ENCODE measurements at regions not wholly inside any gene's neighbourhood (a gene's known extent, or its start where the extent isn't known, plus 50 kb on each side); places are given as distances from the start of the nearest gene placed in this dataset.
"Not testable (repeated sequence)": the region's sequence is repeated elsewhere in the genome, so short reads cannot be mapped to it uniquely, and the experiment has no call there.

DNA sequence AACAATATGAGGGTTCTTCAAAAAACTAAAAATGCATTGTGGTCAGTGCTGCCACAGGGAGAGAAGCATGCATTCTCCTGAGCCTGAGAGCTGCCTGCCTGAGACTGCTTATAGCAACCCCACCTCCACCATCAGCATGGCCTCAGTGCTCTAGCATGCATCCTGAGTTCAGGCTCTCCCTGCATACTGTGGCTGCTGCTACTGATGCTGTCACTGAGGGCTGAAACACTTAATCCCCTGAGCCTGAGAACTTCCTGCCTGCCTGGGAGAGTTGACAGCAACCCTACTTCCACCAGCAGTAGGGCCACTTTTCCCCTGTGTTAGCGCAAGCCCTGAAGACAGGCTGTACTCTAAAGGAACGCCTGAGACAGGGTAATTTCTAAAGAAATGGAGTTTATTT, 206.0 kb downstream of the FBXO4 start:
- H3K27ac Mint-ChIP-seq = no peak overlapping the region
- H3K9me3 Mint-ChIP-seq = peaks cover 10% of the 10 kb centered on the region
- no peaks in the 10 kb centered on the region for H3K36me3 Mint-ChIP-seq (ENCODE audit: low read depth)
- no peak overlapping the region for H3K4me3 Mint-ChIP-seq
- H3K4me1 Mint-ChIP-seq (ENCODE audit: low read depth) = no peaks in the 10 kb centered on the region
- H3K27me3 Mint-ChIP-seq = no peaks in the 10 kb centered on the region

DNA sequence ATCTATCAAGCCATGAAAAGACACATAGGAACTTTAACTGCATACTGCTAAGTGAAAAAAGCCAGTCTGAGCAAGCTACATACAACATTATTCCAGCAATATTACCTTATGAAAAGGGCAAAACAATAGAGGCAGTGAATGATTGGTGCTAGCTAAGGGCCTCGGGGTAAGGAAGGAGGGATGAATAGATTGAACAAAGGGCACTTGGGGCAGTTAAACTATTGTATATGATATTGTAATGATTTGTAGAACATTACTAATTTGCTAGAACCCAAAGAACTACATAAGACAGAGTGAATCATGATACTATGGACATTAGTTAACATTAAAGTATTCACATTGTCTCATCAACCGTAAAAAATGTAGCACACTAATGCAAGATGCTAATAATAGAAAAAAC, 218.3 kb downstream of the FBXO4 start:
- H3K36me3 Mint-ChIP-seq (ENCODE audit: low read depth) = peaks cover 3% of the 10 kb centered on the region
- no peaks in the 10 kb centered on the region for H3K27me3 Mint-ChIP-seq
- no peaks in the 10 kb centered on the region for H3K4me1 Mint-ChIP-seq (ENCODE audit: low read depth)
- H3K9me3 Mint-ChIP-seq = peaks cover 13% of the 10 kb centered on the region
- no peak overlapping the region for H3K4me3 Mint-ChIP-seq
- no peak overlapping the region for H3K27ac Mint-ChIP-seq

DNA sequence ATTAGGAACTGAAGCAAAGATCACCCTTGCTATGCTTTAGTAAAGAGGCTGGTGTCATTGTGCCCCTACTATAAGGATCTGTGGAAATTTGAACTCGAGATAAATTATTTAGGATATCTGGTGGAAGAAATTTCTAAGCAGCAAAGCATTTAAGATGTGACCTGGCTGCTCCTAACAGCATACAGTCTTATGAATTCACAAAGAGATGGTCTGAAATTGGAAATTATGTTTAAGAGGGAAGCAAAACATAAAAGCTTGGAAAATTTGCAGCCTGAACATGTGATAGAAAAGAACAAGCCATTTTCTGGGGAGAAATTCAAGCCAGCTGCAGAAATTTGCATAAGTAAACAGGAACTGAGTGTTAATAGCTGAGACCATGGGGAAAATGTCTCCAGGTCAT, 223.7 kb downstream of the FBXO4 start:
- H3K9me3 Mint-ChIP-seq = peaks cover 24% of the 10 kb centered on the region
- peaks cover 5% of the 10 kb centered on the region for H3K36me3 Mint-ChIP-seq (ENCODE audit: low read depth)
- no peak overlapping the region for H3K27ac Mint-ChIP-seq
- no peak overlapping the region for H3K4me3 Mint-ChIP-seq
- H3K4me1 Mint-ChIP-seq (ENCODE audit: low read depth) = no peaks in the 10 kb centered on the region
- no peaks in the 10 kb centered on the region for H3K27me3 Mint-ChIP-seq

DNA sequence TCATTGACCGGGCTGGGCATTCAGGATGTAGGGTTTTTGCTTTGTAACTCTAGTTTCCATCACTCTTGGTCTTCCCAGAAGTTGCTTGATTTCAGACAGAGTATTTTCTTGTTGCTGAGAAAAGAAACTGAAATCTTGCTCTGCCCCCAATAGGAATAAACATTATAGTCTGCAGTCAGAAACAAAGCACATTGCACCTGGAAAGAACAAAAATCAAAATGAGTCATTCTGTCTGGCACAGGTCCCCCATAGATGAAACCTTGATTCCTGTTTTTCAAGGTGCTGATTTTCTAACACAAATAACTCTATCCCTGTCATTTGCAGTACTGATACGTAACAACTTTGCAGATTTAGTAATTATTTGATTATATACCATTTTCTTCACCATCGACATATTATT, 232.1 kb downstream of the FBXO4 start:
- no peaks in the 10 kb centered on the region for H3K9me3 Mint-ChIP-seq
- H3K27me3 Mint-ChIP-seq = no peaks in the 10 kb centered on the region
- no peaks in the 10 kb centered on the region for H3K4me1 Mint-ChIP-seq (ENCODE audit: low read depth)
- no peaks in the 10 kb centered on the region for H3K36me3 Mint-ChIP-seq (ENCODE audit: low read depth)
- no peak overlapping the region for H3K4me3 Mint-ChIP-seq
- no peak overlapping the region for H3K27ac Mint-ChIP-seq

DNA sequence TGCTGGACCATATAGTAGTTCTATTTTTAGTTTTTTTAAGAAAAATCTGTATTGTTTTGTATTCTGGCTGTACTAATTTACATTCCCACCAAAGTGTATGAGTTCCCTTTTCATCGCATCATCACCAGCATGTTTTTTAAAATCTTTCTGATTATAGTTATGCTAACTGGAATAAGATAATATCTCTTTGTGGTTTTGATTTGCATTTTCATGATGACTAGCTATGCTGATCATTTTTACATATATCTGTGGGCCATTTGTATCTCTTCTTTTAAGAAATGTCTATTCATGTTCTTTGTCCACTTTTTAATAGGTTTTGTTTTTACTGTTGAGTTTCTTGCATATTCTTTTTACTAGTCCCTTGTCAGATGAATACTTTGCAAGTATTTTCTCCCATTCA, 238.0 kb downstream of the FBXO4 start:
- no peaks in the 10 kb centered on the region for H3K27me3 Mint-ChIP-seq
- H3K36me3 Mint-ChIP-seq (ENCODE audit: low read depth) = no peaks in the 10 kb centered on the region
- H3K27ac Mint-ChIP-seq = no peak overlapping the region
- no peak overlapping the region for H3K4me3 Mint-ChIP-seq
- H3K9me3 Mint-ChIP-seq = no peaks in the 10 kb centered on the region
- no peaks in the 10 kb centered on the region for H3K4me1 Mint-ChIP-seq (ENCODE audit: low read depth)

DNA sequence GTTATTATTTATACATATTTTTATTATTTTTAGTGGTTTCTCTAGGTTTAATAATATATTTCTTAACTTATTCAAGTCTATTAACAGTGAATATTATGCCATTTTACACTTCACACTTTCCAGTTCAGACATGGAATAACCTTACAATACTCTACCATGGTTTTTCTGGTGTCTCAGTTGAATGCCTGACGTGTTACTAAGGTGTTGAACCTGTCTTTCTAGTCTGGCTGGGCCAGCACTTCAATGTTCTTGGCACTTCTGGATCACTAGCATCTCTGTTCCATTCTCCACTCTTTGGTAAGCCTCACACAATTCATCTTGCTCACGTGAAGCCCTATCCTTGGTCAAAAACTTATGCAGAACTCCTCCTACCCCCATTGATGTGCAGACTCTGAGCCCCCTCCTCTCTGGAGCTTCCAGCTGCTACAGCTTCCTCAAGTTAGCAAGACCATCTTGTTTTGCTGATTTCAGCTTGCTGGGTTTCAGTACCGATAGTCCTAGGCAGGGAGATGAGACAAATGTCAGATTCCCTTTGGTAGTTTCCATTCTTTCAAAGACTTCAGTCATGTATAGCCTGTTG, 243.1 kb downstream of the FBXO4 start:
- no peak overlapping the region for H3K27ac Mint-ChIP-seq
- no peaks in the 10 kb centered on the region for H3K27me3 Mint-ChIP-seq
- no peaks in the 10 kb centered on the region for H3K4me1 Mint-ChIP-seq (ENCODE audit: low read depth)
- no peaks in the 10 kb centered on the region for H3K9me3 Mint-ChIP-seq
- H3K36me3 Mint-ChIP-seq (ENCODE audit: low read depth) = no peaks in the 10 kb centered on the region
- H3K4me3 Mint-ChIP-seq = no peak overlapping the region

DNA sequence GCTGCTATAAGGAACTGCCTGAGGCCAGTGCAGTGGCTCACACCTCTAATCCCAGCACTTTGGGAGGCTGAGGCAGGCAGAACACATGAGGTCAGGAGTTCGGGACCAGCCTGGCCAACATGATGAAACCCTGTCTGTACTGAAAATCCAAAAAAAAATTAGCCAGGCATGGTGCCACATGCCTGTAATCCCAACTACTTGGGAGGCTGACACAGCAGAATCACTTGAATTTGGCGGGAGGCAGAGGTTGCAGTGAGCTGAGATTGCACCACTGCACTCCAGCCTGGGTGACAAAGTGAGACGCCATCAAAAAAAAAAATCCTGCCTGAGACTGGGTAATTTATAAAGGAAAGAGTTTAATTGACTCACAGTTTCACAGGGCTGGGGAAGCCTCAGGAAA, 247.1 kb upstream of the GHR start:
- H3K36me3 Mint-ChIP-seq (ENCODE audit: low read depth); H3K4me3 Mint-ChIP-seq; H3K4me1 Mint-ChIP-seq (ENCODE audit: low read depth); H3K27me3 Mint-ChIP-seq; H3K27ac Mint-ChIP-seq: not testable (repeated sequence)
- H3K9me3 Mint-ChIP-seq = peaks cover 15% of the 10 kb centered on the region

DNA sequence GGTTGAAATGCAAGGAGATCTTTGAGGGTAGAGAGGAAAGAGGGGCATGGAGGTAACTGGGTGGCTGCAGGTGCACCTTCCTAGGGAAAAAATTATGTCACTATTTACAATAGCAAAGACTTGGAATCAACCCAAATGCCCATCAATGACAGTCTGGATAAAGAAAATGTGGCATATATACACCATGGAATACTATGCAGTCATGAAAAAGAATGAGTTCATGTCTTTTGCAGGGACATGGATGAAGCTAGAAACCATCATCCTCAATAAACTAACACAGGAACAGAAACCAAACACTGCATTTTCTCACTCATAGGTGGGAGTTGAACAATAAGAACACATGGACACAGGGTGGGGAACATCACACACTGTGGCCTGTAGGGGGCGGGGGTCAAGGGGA, 243.4 kb upstream of the GHR start:
- not testable (repeated sequence) for H3K27me3 Mint-ChIP-seq; H3K4me3 Mint-ChIP-seq; H3K36me3 Mint-ChIP-seq (ENCODE audit: low read depth); H3K27ac Mint-ChIP-seq; H3K4me1 Mint-ChIP-seq (ENCODE audit: low read depth)
- peaks cover 11% of the 10 kb centered on the region for H3K9me3 Mint-ChIP-seq

DNA sequence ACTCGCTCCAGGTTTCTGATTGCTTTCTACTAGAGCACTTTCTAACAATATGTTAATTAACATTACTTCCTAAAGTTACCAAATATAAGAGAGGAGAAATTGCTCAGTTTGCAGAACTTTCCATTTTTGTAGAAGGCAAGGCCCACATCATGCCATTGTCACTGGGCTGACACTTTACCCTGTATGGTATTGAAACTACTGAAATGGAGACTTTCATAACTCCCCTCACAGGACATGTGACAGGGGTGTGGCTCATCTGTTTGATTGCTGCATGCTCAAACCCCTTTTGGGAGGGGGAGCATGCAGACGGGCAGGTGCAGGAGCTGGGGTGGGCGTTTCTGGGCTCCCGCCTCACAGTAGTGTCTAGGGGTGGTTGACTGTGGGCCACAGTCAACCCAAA, 206.3 kb upstream of the GHR start:
- H3K9me3 Mint-ChIP-seq = peaks cover 6% of the 10 kb centered on the region
- H3K36me3 Mint-ChIP-seq (ENCODE audit: low read depth) = no peaks in the 10 kb centered on the region
- H3K4me1 Mint-ChIP-seq (ENCODE audit: low read depth) = no peaks in the 10 kb centered on the region
- no peaks in the 10 kb centered on the region for H3K27me3 Mint-ChIP-seq
- H3K4me3 Mint-ChIP-seq = no peak overlapping the region
- no peak overlapping the region for H3K27ac Mint-ChIP-seq

DNA sequence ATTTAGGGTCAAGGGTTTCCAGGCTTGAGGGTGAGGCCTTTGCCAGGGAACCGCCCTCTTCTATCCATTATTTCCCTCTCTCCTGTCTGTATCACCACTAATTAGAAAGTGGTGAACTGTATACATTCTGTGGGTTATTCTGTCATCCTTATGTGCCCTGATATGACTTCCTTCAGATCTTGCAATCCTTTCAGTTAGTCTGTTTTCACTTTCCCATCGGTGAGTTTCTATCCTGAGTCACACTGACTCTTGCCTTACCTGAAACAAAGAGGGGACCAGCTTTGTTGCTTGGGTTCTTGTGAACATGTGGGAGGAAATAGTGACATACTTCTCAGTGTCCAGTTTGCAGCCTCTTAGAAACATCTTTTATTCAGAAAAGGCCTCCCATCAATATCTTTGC, 205.4 kb upstream of the GHR start:
- H3K36me3 Mint-ChIP-seq (ENCODE audit: low read depth) = no peaks in the 10 kb centered on the region
- H3K4me1 Mint-ChIP-seq (ENCODE audit: low read depth) = no peaks in the 10 kb centered on the region
- no peaks in the 10 kb centered on the region for H3K27me3 Mint-ChIP-seq
- H3K9me3 Mint-ChIP-seq = peaks cover 6% of the 10 kb centered on the region
- H3K27ac Mint-ChIP-seq = no peak overlapping the region
- no peak overlapping the region for H3K4me3 Mint-ChIP-seq

DNA sequence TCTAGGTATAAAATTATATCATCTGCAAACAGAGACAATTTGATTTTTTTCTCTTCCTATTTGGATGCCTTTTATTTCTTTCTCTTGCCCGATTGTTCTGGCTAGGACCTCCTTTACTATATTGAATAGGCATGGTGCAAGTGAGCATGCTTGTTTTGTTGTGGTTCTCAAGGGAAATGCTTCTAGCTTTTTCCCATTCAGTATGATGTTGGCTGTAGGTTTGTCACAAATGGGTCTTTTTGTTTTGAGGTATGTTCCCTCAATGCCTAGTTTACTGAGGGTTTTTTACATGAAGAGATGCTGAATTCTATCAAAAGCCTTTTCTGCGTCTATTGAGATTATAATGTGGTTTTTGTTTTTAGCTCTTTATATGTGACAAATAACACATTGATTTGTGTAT, 198.2 kb upstream of the GHR start:
- H3K27ac Mint-ChIP-seq = no peak overlapping the region
- no peak overlapping the region for H3K4me3 Mint-ChIP-seq
- no peaks in the 10 kb centered on the region for H3K36me3 Mint-ChIP-seq (ENCODE audit: low read depth)
- no peaks in the 10 kb centered on the region for H3K9me3 Mint-ChIP-seq
- H3K27me3 Mint-ChIP-seq = no peaks in the 10 kb centered on the region
- no peaks in the 10 kb centered on the region for H3K4me1 Mint-ChIP-seq (ENCODE audit: low read depth)

DNA sequence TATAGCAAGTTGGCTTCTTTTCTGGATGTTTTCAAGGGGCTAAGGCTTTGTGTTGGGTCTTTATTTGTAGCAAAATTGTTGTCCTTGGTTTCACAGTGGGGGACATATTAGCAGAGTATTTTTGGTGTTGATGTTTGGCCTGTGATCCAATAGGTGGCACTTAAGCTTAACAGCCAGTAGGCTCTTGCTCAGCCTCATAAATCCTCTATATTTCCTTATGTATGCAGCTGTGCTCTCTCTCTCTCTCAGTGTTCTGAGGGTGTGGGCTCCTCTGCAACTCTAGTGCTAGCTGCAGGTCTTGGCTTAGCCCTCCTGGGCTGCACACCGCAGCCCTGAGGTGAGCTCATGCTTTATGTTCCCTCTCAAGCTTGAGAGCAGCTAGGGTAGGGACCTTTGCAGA, 195.0 kb upstream of the GHR start:
- Mint-ChIP-seq H3K4me1 (ENCODE audit: low read depth) (no peaks in the 10 kb centered on the region), H3K4me3 (no peak overlapping the region), H3K9me3 (no peaks in the 10 kb centered on the region), H3K36me3 (ENCODE audit: low read depth) (no peaks in the 10 kb centered on the region), H3K27ac (no peak overlapping the region), H3K27me3 (no peaks in the 10 kb centered on the region)

DNA sequence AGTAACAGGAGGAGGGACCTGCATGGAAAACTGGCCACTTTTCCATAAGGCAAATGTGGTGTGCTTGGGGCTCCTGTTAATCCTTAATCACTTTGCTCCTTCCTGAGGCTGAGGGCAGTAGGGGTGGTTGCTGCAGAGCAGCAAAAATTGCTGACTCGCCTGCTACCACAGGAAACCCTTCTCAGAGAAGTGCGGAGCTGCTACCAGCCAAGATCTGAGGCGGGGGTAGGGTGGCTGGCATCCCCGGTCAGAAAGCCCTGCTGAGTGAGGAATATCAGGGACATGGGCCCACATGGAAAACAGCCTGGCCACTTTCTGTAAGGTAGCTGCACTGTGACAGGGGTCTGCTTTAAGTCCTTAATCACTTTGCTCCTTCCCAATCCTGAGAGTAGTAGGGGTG, 192.4 kb upstream of the GHR start:
- H3K36me3 Mint-ChIP-seq (ENCODE audit: low read depth) = no peaks in the 10 kb centered on the region
- H3K27ac Mint-ChIP-seq = no peak overlapping the region
- no peaks in the 10 kb centered on the region for H3K9me3 Mint-ChIP-seq
- H3K4me1 Mint-ChIP-seq (ENCODE audit: low read depth) = no peaks in the 10 kb centered on the region
- H3K27me3 Mint-ChIP-seq = no peaks in the 10 kb centered on the region
- H3K4me3 Mint-ChIP-seq = no peak overlapping the region

DNA sequence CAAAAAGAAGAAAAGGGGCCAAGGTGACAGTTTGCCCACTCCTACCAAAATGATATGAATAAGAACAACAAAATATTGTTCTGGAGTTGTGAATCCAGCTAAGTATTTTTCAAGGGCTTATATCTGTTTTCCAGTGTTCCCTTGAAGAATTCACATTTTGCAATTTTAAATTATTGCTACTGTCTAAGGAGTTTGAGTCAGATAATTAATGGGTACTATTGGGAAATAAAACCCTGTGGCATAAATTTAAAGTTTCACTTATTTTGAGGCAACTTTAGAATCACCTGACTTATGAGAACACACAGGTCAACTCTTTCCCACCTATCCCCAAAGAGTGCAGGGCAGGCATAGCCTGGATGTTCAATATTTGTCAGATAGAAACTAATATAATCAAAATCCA, 188.0 kb upstream of the GHR start:
- Mint-ChIP-seq H3K9me3 (no peaks in the 10 kb centered on the region), H3K27ac (no peak overlapping the region), H3K4me1 (ENCODE audit: low read depth) (no peaks in the 10 kb centered on the region), H3K36me3 (ENCODE audit: low read depth) (no peaks in the 10 kb centered on the region), H3K27me3 (no peaks in the 10 kb centered on the region), H3K4me3 (no peak overlapping the region)

DNA sequence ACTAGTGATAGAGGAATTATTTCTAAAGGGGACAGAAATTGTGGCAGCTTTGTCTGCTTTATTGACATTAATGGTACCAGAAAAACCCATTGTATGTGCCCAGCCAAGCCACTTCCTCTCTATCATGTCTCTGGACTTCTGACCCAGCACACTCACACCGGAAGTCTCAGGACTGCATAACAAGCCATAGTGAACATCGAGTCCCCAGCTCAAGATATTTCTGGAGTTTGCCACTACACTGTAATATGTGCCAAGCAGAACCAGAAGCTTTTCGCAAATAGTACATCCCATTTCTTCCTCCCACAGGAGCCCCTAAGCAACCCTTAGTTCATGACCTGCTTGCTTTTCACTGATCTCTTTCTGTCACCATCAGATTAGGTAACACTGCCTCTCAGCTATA, 187.4 kb upstream of the GHR start:
- Mint-ChIP-seq H3K36me3 (ENCODE audit: low read depth) (no peaks in the 10 kb centered on the region), H3K27me3 (no peaks in the 10 kb centered on the region), H3K4me1 (ENCODE audit: low read depth) (no peaks in the 10 kb centered on the region), H3K9me3 (no peaks in the 10 kb centered on the region), H3K27ac (no peak overlapping the region), H3K4me3 (no peak overlapping the region)

DNA sequence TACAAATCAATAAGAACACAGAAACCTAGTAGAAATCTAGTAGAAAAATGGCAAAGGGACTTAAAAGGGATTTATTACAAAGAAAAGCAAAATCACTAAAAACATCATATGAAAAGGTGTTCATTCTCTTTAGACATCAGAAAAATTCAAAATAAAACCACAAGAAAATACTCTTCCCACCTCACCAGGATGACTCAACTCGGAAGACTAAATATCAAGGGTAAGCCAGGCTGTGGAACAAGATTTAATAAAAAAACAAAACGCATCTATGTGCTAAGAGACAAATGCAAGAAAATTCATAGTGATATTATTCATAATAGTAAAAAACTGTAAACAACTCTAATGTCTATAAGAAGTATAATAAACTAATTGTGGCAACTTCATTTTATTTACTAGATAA, 181.6 kb upstream of the GHR start:
- no peak overlapping the region for H3K4me3 Mint-ChIP-seq
- H3K27ac Mint-ChIP-seq = no peak overlapping the region
- H3K4me1 Mint-ChIP-seq (ENCODE audit: low read depth) = no peaks in the 10 kb centered on the region
- H3K9me3 Mint-ChIP-seq = no peaks in the 10 kb centered on the region
- H3K27me3 Mint-ChIP-seq = no peaks in the 10 kb centered on the region
- no peaks in the 10 kb centered on the region for H3K36me3 Mint-ChIP-seq (ENCODE audit: low read depth)

DNA sequence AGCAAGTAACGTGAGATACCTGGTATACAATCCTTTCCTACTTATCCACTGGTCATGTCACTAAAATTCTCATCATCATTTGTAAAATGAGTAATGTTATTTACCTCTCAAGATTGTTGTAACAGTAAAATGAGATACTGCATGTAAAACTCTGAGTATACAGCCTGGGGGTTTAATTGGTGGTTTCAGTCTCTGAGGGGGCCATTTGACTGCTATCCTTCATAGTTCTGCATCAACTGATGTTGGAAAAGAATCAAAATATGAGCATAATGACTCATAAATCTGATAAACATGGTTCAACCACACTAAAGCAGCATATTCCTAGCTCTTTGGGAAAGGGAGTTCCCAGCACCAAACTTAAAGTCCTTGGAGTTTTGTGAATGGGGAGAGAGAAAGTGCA, 181.0 kb upstream of the GHR start:
- Mint-ChIP-seq H3K9me3 (no peaks in the 10 kb centered on the region), H3K4me1 (ENCODE audit: low read depth) (no peaks in the 10 kb centered on the region), H3K27ac (no peak overlapping the region), H3K36me3 (ENCODE audit: low read depth) (no peaks in the 10 kb centered on the region), H3K4me3 (no peak overlapping the region), H3K27me3 (no peaks in the 10 kb centered on the region)

Data from stimulated activated naive CD8-positive, alpha-beta T cell treated with anti-CD3 and anti-CD28 coated beads, Interleukin-15, Interleukin-2, amounts not matched to agents 100 ng/mL and 50 ng/mL, for 24 hours (primary cell).